Bone marrow (tissue), 2 donors: ENCODE measurements at regions not wholly inside any gene's neighbourhood (a gene's known extent, or its start where the extent isn't known, plus 50 kb on each side); places are given as distances from the start of the nearest gene placed in this dataset.
"Not testable (repeated sequence)": the region's sequence is repeated elsewhere in the genome, so short reads cannot be mapped to it uniquely, and the experiment has no call there.

ENCODE experiments used
- DNase-seq, 2 donors: peaks; one replicate each; lab custom pipeline; 2025; lab: John Stamatoyannopoulos, UW

DNA sequence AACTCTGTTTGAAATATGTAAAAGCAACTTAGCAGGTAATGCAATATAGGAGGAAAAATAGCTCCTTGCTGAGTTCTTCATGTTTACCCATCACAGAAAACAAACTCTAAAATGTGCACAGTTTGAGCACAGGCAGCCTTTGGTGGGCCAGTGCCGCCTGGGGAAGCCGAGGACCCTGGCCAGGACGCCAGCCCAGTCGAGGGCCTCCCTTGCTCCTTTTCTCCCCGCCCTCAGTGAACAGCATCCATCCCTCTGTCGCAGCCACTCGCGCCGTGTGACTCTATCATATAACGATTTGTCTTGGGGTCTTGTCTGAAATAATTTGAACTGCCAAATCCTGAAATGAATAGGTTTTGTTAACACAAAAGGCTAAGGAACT lies 286.7 kb upstream of the IRX4 start:
- no peak for DNase-seq

DNA sequence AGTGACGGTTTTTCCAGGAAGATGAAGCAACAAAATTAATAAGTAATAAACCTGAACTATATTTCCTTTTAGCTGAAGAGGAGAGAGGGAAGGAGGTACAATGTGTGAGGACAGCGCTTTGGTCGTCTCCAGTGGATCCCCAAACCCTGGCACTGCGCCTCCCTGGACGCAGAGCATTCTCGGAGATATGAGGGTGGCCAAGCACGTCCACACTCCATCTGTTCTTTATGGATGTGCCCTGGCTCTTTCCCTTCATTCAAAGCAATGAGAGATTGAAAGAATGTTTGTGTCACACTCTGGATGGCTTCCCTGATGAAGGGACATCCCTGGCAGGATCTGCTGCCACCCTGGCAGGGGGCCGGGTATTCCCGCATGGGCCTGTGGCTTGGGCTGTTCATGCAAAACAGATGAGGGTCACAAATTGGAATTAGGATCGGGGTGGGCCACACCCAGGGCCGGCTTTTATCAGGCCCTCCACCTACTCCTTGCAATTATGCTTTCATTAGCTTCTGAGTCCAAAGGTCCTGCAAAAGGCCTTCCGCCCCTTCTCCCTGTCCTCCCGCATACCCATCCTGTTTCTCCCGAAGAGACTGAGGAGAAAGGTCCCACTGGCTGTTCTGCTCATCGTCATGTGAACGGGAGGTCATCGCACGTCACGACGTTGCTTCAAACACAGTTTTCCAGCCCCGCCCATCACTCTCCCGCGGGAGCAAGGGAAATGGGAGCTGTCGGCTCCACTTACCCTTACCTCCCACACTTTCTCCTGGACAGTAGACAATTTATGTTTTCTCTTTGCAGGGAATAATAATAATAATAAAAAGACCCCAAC lies 286.1 kb upstream of the IRX4 start:
- no peak for DNase-seq

DNA sequence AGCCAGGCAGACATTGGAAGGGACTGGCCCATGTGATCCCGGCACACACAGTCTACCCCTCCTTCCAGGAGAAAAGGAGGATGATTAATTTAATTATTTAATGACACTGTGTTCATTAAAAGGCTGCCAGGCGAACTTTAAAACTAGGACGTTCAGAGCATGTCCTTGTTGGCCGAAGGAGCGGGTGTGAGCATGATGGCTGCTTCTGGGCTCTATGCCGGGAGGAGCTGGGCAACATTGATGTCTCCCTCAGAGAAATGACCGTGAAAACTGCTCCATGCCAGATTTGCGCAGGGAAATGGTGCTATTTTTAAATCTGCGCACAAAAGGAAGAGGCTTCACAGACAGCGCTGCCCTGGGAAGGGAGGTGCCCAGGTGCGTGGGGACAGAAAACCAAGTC lies 284.9 kb upstream of the IRX4 start:
- DNase-seq = no peak

DNA sequence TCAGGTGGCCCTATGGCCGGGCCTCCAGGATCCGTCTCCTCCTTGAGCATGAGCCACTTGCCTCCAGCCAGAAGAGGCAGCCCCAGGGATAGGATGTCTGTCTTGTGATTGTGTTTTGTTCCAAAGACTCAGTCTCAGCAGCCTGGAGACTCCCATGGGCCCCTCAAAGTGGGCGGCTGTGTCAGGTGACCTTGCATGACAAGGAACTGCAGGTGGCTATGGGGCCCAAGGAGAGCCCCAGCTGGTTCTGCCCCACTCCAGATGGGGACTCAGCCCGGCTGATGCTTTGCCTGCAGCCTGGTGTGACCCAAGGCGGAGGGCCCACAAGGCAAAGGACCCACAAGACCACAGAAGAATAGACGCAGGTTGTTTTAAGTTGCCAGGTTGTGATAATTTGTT lies 284.3 kb upstream of the IRX4 start:
- DNase-seq = no peak

DNA sequence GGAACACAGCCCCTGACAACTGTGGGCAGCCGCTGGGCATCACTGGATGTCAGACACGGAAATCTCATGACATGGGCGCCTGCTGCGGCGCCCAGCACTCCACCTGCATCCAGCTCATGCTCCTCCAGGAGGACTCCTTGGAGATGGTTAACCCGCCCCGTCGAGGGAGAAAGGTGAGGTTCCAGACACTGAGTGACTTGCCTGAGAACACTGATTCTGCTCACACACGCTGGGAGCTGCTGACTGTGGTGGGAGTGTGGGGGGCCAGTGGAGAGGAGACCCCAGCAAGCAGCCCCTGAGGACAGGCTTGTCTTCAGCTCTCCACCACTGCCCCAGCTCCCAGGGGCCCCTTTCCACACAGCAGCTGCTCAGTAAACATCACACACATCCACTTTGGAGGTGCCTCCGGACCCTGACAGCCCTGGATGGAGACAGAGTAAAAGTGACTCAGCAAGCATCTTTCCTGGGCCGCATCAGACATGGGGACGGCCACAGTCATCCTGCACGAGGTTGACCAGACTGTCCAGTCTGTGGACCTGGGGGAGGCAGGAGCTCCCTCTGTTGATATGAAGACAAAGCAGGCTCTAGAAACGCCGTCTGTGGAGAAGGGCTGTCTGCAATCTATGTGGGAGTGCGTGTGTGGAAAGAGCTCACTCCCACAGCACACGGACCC lies 283.7 kb upstream of the IRX4 start:
- DNase-seq = no peak

DNA sequence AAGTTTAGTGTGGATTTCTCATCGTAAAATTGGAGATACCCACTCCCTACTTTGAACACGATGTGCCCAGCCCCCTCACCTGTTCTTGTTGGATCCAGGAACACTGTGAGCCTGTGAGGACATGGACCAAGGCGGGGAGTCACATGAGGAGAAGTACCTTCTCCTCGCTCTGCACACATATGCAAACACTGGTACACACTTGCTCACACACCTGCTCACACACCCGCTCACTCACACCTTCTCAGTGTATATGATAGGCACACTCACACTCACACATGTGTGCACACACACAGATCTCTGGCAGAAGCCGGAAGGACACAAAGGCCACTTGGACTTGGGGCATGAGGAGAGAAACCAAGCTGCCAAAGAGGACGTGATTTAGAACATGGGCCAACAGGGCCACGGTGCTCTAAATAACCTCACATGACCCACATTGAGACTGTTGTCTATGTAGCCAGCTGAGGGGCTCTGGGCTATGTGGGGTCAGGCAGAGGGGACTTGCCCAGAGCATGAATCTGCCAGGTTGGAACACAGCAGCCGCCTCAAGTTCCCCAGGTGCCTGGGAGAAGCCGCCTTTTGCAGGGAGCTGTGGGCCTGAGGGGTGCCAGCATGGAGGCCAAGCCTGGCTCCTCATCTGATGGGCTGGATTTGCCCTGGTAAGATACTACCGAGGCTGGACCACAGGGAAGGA lies 283.0 kb upstream of the IRX4 start:
- DNase-seq = no peak

DNA sequence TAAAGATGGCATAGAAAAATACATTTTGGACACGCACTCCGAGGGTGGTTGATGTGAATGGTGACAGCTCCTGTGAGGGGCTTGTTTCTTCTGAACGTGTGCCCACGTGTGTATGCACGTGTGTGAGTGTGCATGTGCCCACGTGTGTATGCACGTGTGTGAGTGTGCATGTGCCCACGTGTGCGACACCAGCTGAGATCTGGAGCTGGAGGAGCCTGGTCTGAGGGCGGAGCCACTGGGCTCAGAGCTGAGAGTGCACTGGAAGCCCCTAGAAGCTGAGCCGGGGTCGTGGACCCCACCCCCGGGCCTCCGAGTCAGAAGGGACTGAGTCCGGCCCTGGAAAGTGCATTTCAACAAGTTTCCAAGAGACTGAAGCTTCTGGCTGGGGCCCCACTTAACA lies 282.5 kb upstream of the IRX4 start:
- no peak for DNase-seq

DNA sequence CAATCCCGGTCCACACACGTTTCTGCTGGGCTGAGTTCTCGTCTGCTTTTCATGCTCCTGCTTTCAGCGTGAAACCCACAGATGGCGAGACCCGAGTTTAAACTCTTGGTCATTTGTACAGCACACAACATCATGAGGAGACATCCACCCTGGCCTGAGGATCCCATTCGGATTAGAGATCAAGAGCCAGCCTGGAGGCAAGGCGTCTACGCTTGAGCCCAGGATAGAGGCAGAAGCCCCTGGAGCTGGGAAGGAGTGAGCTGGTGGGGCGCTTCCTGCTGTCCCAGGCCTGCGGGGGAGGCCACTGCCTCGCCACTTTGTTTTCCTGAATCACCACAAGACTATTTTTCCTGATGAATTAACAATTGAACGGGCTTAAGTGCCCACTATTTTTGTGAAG lies 281.9 kb upstream of the IRX4 start:
- DNase-seq = no peak

DNA sequence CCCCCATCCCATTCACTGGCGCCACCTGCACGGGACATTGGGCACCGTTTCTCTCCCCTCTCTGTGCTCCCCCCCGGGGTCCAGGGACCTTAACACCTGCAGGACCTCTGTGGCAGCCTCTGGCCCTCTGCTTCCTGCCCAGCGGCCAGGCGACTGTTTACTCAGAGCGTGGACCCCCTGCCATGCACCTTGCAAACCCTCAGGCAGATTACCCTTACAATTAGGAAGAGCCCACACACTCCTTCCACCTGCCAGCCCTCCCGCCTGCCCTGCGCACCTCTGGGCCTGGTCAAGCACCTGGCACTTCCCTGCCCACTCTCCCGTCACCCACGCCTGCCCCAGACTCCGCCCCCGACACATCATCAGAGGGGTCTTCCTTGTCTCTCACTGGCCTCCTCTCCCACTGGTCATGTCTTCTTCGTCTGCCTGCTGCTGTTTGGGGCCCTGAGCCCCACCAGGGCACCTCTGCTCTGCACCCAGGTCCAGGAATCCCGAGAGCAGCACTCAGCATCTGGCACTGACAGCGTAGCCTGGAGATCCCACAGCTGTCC lies 281.3 kb upstream of the IRX4 start:
- no peak for DNase-seq

DNA sequence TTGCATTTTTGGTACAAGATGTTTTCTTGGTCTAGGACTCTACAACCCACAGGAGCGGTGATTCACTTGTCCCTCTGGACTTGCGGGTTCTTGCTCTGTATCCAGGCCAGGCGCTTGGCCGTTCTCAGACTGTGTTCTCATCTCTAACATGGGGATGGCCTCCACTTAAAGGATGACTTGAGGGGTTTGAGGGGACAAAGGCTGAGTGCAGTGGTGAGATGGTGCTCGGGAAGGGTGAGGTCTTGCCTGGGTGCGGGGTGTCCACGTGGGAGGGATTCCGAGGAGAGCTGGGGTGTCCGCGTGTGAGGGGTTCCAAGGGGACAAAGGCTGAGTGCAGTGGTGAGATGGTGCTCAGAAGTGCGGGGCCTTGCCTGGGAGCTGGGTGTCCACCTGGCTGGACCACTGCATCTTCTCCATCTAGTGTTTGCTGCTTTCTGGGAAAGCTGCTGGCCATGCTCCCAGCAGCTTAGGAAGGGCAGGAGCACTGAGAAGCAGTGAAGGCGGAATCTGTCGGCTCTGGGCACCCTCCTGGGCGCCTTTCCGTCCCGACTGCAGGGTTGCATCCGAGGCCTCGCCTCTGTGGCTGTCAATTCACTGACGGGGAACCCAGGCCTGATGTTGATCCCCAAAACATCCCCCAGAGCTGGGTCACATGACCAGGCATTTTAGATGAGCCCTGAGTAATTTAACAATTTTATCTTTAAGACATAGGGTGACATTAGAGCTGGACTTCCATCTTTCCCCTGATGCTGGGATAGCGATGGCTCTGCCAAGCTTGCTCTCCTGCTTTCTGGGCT lies 280.5 kb upstream of the IRX4 start:
- DNase-seq = no peak

DNA sequence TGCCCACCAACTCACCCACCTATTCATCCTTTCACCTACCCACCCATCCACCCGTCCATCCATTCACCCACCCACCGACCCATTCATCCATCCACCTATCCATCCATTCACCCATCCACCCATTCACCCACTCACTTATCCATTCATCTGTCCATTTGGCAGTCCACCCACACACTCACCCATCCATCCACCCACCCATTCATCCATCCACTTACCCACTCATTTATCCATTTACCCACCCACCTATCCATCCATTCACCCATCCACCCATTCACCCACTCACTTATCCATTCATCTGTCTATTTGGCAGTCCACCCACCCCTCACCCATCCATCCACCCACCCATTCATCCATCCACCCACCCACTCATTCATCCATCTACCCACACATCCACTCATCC lies 278.1 kb upstream of the IRX4 start:
- no peak for DNase-seq

DNA sequence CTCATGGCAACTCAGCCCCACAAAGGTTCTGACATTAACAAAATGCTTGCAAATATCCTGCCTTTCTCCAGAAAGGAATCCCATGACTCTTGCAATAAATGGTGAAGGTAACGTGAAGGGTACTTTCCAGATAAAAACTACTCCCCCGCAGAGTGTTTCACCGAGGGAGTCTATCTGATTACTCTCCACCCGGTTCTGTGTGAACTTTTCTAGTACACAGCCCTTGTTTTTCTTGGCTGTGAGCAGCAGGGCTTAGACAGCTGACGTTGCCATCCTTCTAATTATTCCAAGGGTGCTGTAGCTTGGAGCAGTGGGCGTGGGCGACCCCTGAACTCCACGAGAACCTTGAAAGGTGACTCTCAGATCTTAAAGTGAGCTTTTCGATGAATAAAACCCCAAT lies 276.0 kb upstream of the IRX4 start:
- no peak for DNase-seq

DNA sequence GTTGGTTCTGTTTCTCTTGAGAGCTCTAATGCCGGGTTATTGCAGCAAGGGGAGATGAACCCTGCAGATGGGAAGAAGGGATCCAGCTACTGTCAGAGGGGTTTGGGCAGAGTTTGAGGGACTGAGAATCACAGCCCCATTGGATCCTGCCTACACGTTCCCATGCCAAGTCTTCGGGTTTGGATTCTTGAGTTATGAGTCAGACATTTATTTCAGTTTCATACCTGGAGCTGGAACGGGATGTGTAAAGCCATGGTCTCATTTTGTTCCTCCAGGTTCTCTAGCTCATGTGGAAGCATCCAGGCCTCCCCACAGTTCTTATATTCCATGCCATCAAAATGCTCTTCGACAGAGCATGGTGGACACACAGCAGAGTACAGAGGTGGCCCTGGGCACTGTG lies 275.4 kb upstream of the IRX4 start:
- no peak for DNase-seq

DNA sequence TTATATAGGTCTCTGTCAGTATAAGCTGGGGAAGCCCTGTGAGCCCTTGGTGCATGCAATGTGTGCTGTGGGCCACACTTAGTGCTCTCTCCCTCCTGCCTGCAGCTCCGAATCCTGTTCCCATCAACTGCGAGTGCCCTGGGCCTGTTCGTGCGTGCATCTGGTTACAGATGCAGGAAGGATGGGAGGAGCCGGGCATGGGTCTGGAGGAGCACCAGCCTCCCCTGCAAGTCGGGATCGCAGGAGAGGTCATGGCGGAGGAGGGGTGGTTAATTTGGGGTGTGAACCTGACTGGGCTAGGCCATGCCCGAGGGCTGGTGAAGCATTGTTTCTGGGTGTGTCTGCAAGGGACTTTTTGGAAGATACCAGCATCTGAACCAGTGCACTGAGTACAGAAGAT lies 274.6 kb upstream of the IRX4 start:
- DNase-seq = no peak

DNA sequence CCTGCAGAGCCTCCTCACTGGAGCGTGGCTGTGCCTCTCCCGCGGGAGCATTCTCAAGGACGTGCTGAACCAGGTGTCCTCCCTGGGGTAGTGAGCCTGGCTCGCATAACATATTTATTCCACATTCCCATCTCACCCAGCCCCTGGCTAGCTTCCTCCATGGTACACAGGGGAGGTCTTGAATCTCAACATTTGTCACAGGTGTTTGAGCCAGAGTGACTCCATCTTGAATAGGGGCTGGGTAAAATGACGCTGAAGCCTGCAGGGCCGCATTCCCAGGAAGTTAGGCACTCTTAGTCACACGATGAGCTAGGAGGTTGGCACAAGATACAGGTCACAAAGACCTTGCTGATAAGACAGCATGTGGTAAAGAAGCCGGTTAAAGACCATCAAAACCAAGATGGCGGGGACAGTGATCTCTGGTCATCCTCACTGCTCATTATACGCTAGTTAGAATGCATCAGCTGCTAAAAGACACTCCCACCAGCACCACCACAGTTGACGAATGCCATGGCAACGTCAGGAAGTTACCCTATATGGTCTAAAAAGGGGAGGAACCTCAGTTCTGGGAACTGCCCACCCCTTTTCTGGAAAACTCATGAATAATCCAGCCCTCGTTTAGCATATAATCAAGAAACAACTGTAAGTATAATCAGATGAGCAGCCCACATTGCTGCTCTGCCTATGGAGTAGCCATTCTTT lies 273.8 kb upstream of the IRX4 start:
- no peak for DNase-seq

DNA sequence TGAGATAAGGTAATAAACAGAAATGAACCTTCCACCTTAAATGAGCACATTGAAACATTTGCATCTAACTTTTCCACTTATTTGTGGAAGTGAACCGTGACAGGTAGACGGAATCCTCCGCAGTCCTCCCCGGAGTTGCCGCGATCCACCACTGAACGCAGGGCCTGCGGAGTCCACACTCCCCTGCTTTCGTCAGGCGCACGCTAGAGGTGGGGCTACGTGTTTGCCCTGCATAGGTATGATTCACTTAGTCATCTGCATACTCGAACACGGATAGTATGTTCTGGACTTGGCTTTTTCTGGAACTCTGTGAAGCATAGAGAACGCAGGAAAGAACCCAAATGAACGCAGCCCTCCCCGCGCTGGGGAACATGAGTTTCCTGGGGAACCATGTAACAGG lies 272.8 kb upstream of the IRX4 start:
- DNase-seq = no peak

DNA sequence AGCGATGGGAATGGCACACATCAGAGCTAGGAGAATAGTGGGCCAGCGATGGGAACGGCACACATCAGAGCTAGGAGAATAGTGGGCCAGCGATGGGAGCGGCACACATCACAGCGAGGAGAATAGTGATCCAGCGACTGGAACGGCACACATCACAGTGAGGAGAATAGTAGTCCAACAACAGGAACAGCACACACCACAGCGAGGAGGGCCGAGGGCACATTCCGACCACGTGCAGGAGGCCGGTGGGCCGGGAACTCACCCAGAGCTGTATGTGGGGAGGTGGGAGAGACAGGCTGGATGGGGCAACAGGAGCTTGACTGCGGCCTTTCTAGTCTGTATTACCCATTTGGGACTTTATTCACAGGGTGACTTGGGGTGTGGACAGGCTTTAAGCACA lies 271.1 kb upstream of the IRX4 start:
- no peak for DNase-seq

DNA sequence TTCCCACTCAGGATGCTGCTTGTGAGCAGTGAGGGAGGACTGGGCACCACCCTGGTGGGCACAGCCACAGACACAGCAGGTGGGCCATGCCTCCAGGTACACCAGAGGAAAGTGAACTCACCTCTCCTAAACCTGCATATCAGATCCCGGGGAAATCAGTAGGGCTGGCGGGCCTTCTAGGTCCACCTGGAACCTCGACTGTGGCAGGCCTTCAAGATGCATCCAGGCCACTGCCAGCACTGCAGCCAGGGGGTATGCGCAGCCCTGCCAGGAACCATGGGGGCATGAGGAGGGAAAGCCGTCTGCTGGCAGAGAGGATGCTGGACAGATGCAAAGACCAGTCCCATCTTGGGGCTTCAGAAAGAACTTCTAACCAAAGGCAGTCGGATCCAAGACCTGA lies 270.6 kb upstream of the IRX4 start:
- no peak for DNase-seq

DNA sequence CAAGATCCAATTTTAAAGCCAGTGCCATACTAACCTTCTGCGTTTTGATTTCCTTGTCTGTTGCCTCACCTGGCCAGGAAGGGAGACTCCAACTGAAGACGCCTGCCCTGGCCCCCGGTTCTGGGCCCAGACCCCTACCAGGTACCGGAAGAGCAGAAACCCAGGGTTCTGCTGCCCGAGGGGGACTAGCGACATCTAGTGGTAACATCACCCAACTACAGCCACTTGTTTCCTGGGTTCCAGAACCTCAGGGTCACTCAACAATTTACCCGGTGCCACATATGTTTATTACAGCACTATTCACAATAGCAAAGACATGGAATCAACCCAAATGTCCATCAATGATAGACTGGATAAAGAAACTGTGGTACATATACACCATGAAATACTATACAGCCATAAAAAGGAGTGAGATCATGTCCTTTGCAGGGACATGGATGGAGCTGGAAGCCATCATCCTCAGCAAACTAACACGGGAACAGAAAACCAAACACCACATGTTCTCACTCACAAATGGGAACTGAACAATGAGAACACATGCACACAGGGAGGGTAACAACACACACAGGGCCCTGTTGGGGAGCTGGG lies 268.7 kb upstream of the IRX4 start:
- not testable (repeated sequence) for DNase-seq

DNA sequence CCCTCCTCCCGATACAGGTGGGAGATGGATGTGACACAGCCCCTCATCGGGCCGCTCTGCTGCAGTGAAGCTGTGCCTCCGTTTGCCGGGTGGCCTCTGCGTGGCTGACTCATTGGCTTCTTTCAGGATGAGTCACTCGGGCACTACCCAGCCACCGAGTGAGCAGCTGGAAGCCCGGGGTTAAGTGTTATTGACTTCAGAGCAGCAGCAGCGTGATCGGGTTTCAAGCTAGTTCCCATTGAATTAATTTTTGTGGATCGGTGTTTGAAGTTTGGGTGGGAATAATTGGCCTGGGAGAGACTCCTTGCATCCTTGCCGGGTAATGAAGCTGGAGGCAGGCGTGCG lies 266.4 kb upstream of the IRX4 start:
- no peak for DNase-seq
